H9 (cell line): ENCODE measurements at regions not wholly inside any gene's neighbourhood (a gene's known extent, or its start where the extent isn't known, plus 50 kb on each side); places are given as distances from the start of the nearest gene placed in this dataset.

Experiments used
- DNase-seq: peaks from one replicate; pipeline ENCODE4 v3.0.0-alpha.2; 2017
- H2AFZ ChIP-seq: one replicate; pipeline ENCODE4 v1.6.1; 2013; ENCODE audit warnings: mild to moderate bottlenecking, low read length, control low read depth, moderate library complexity
- H2AK5ac ChIP-seq: 2 replicates; pipeline ENCODE4 v1.6.1; 2013; ENCODE audit warnings: low read length, control low read depth, mixed read lengths; ENCODE audit not compliant: insufficient read length
- H2BK120ac ChIP-seq: one replicate; pipeline ENCODE4 v1.6.1; 2013; ENCODE audit warnings: low read depth, mild to moderate bottlenecking, low read length, control low read depth, inconsistent platforms; ENCODE audit not compliant: poor library complexity, severe bottlenecking
- H2BK12ac ChIP-seq: 2 replicates; pipeline ENCODE4 v1.6.1; 2013; ENCODE audit warnings: low read length, control low read depth, mixed read lengths, low read depth; ENCODE audit not compliant: insufficient read length
- H2BK15ac ChIP-seq: 2 replicates; pipeline ENCODE4 v1.6.1; 2013; ENCODE audit warnings: low read depth, low read length, control low read depth
- H2BK20ac ChIP-seq: one replicate; pipeline ENCODE4 v1.6.1; 2013; ENCODE audit warnings: low read depth, mild to moderate bottlenecking, low read length, control low read depth, inconsistent platforms; ENCODE audit not compliant: poor library complexity, severe bottlenecking
- H2BK5ac ChIP-seq: 2 replicates; pipeline ENCODE4 v1.6.1; 2013; ENCODE audit warnings: low read length, control low read depth, mixed read lengths; ENCODE audit not compliant: insufficient read length
- H3K14ac ChIP-seq: 2 replicates; pipeline ENCODE4 v1.6.1; 2013; ENCODE audit warnings: low read length, control low read depth; ENCODE audit not compliant: insufficient read depth
- H3K18ac ChIP-seq: 2 replicates; pipeline ENCODE4 v1.6.1; 2013; ENCODE audit warnings: low read depth, mild to moderate bottlenecking, mixed read lengths, low read length, control low read depth; ENCODE audit not compliant: insufficient read length
- H3K23ac ChIP-seq: 2 replicates; pipeline ENCODE4 v1.6.1; 2013; ENCODE audit warnings: low read length, control low read depth, mixed read lengths, low read depth; ENCODE audit not compliant: insufficient read length
- H3K23me2 ChIP-seq: 2 replicates; pipeline ENCODE4 v1.6.1; 2013; ENCODE audit warnings: low read depth, mild to moderate bottlenecking, mixed read lengths, low read length, control low read depth; ENCODE audit not compliant: insufficient read length, poor library complexity, severe bottlenecking
- H3K27ac ChIP-seq: 2 replicates; pipeline ENCODE4 v1.5.1; 2013; ENCODE audit warnings: low read length, control low read depth, mixed read lengths, low read depth; ENCODE audit not compliant: insufficient read length
- H3K27me3 ChIP-seq: 2 replicates; pipeline ENCODE4 v1.6.1; 2013; ENCODE audit warnings: low read length, control low read depth, inconsistent platforms; ENCODE audit not compliant: insufficient read depth
- H3K4ac ChIP-seq: 2 replicates; pipeline ENCODE4 v1.6.1; 2013; ENCODE audit warnings: low read depth, mild to moderate bottlenecking, control low read depth, inconsistent platforms, low read length, moderate library complexity
- H3K4me1 ChIP-seq: 2 replicates; pipeline ENCODE4 v1.6.1; 2013; ENCODE audit warnings: low read length, control low read depth, inconsistent platforms; ENCODE audit not compliant: insufficient read depth
- H3K4me2 ChIP-seq: 2 replicates; pipeline ENCODE4 v1.6.1; 2013; ENCODE audit warnings: low read length, control low read depth, mixed read lengths; ENCODE audit not compliant: insufficient read length, insufficient read depth
- H3K56ac ChIP-seq: 2 replicates; pipeline ENCODE4 v1.6.1; 2013; ENCODE audit warnings: low read depth, mild to moderate bottlenecking, mixed read lengths, low read length, control low read depth; ENCODE audit not compliant: insufficient read length
- H3K79me1 ChIP-seq: 2 replicates; pipeline ENCODE4 v1.6.1; 2013; ENCODE audit warnings: low read depth, mild to moderate bottlenecking, moderate library complexity, low read length, control low read depth, inconsistent platforms; ENCODE audit not compliant: insufficient read depth, poor library complexity, severe bottlenecking
- H3K79me2 ChIP-seq: 2 replicates; pipeline ENCODE4 v1.6.1; 2013; ENCODE audit warnings: low read length, control low read depth, inconsistent platforms; ENCODE audit not compliant: insufficient read depth
- H3K9ac ChIP-seq: 2 replicates; pipeline ENCODE4 v1.6.1; 2013; ENCODE audit warnings: low read length, control low read depth, mixed read lengths; ENCODE audit not compliant: insufficient read length; ENCODE audit errors: extremely low read depth
- H3K9me3 ChIP-seq: one replicate; pipeline ENCODE4 v1.6.1; 2013; ENCODE audit warnings: low read depth, low read length, inconsistent platforms; ENCODE audit not compliant: control insufficient read depth
- H3T11ph ChIP-seq: one replicate; pipeline ENCODE4 v1.6.1; 2013; ENCODE audit warnings: mild to moderate bottlenecking, low read length, control low read depth, inconsistent platforms
- H4K20me1 ChIP-seq: one replicate; pipeline ENCODE4 v1.6.1; 2013; ENCODE audit not compliant: control insufficient read depth, insufficient read length, insufficient read depth
- H4K5ac ChIP-seq: 2 replicates; pipeline ENCODE4 v1.6.1; 2013; ENCODE audit warnings: low read depth, mild to moderate bottlenecking, mixed read lengths, low read length, control low read depth; ENCODE audit not compliant: insufficient read length
- H4K8ac ChIP-seq: replicated peaks from 2 replicates; pipeline ENCODE4 v1.6.1; 2013; ENCODE audit warnings: low read length, control low read depth, mixed read lengths, low read depth; ENCODE audit not compliant: insufficient read length
- H4K91ac ChIP-seq: 2 replicates; pipeline ENCODE4 v1.6.1; 2013; ENCODE audit warnings: low read depth, mild to moderate bottlenecking, moderate library complexity, mixed read lengths, low read length, control low read depth; ENCODE audit not compliant: insufficient read length
- H3K27ac Mint-ChIP-seq, 3 experiments: 2 replicates in 2 of 3; 3 replicates in 1 of 3; pipeline ENCODE4 v1.8.0; 2020 to 2021; ENCODE audit warnings: mixed read lengths in 3 of 3, mild to moderate bottlenecking in 1 of 3, moderate library complexity in 1 of 3
- H3K27me3 Mint-ChIP-seq: 2 replicates; pipeline ENCODE4 v1.8.0; 2021; ENCODE audit warnings: low read depth, mild to moderate bottlenecking, moderate library complexity, mixed read lengths
- H3K36me3 Mint-ChIP-seq, 3 experiments: 2 replicates in 2 of 3; 3 replicates in 1 of 3; pipeline ENCODE4 v1.8.0; 2020 to 2021; ENCODE audit warnings: low read depth in 3 of 3, mixed read lengths in 3 of 3; ENCODE audit not compliant: insufficient read depth in 1 of 3
- H3K4me1 Mint-ChIP-seq, 2 experiments: 2 replicates each; pipeline ENCODE4 v1.8.0; 2020; ENCODE audit warnings: mixed read lengths in 2 of 2
- H3K4me3 Mint-ChIP-seq, 2 experiments: 2 replicates in 1 of 2; 3 replicates in 1 of 2; pipeline ENCODE4 v1.8.0; 2020 to 2021; ENCODE audit warnings: mild to moderate bottlenecking in 2 of 2, mixed read lengths in 2 of 2, moderate library complexity in 1 of 2
- H3K9me3 Mint-ChIP-seq, 2 experiments: 2 replicates in 1 of 2; 3 replicates in 1 of 2; pipeline ENCODE4 v1.8.0; 2020; ENCODE audit warnings: mild to moderate bottlenecking in 2 of 2, mixed read lengths in 2 of 2, moderate library complexity in 1 of 2
- CTCF ChIP-seq: fragments of 200-600 bp; sonication (generic); conservative IDR thresholded peaks from 3 replicates; pipeline ENCODE4 v1.8.0; 2021; ENCODE audit warnings: antibody characterized with exemption, mild to moderate bottlenecking
- WGBS: extraction: QIAGEN DNeasy Blood & Tissue Kit; methylation state at CpG from one replicate; pipeline ENCODE4 v1.1.7; 2013; ENCODE audit warnings: missing lambda C conversion rate, low lambda C conversion rate, mixed read lengths; ENCODE audit not compliant: insufficient read length; ENCODE audit errors: extremely low coverage; 5-methylcytosine and 5-hydroxymethylcytosine counted together

DNA sequence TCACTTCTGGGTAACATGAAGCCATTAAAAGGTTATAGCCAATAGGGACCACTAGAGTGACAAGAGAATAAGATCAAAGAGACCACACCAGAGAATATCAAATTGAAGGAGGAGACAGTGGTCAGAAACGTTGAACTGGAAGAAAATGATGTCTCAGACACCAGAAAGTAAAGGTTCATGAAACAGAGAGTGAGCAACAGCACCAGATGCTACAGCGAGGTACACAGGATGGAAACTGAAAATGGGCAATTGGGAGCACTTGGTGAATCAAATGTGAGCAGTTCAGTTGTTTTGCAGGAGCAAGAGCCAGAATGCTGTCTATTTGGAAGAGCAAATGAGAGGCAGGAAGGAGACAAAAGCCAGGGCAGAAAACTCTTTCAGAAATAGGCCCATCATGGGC, 162.6 kb downstream of the SS18 start:
- H3K9me3 ChIP-seq: no peaks in the 10 kb centered on the region
- no peak overlapping the region for H3K4ac ChIP-seq
- no peak overlapping the region for H3K27ac ChIP-seq
- no peak overlapping the region; a peak in 1 of 7 replicates for H3K27ac Mint-ChIP-seq
- H3K4me3 Mint-ChIP-seq: no peak overlapping the region
- H3K9ac ChIP-seq: no peak overlapping the region
- H2BK20ac ChIP-seq: no peak overlapping the region
- WGBS: no CpG with 5 or more reads among the region's 2 CpGs
- no peak overlapping the region for H3K14ac ChIP-seq
- H3K79me2 ChIP-seq: no peaks in the 10 kb centered on the region
- no peak overlapping the region for H2BK12ac ChIP-seq
- no peaks in the 10 kb centered on the region for H3K9me3 Mint-ChIP-seq
- peaks cover 0 to 3% of the 10 kb centered on the region in 2 experiments; a peak in 1 of 4 replicates for H3K4me1 Mint-ChIP-seq
- no peak overlapping the region for H3K4me2 ChIP-seq
- no peak overlapping the region for H4K8ac ChIP-seq
- H3K27me3 Mint-ChIP-seq: no peaks in the 10 kb centered on the region; the same call in 1 of the 2 replicates
- no peak overlapping the region for H3K23ac ChIP-seq
- no peak overlapping the region for H3K56ac ChIP-seq
- H4K20me1 ChIP-seq: no peaks in the 10 kb centered on the region
- H3K18ac ChIP-seq: no peak overlapping the region
- no peak overlapping the region for H4K91ac ChIP-seq
- no peak overlapping the region for H3T11ph ChIP-seq
- no peak for TF ChIP-seq CTCF
- no peaks in the 10 kb centered on the region for H3K23me2 ChIP-seq
- H2BK120ac ChIP-seq: no peak overlapping the region
- H2AK5ac ChIP-seq: no peak overlapping the region
- H2BK5ac ChIP-seq: no peak overlapping the region
- H2AFZ ChIP-seq: no peak overlapping the region
- H3K27me3 ChIP-seq: no peaks in the 10 kb centered on the region
- no peak overlapping the region for H2BK15ac ChIP-seq
- H3K4me1 ChIP-seq: no peaks in the 10 kb centered on the region
- H4K5ac ChIP-seq: no peak overlapping the region
- no peak for DNase-seq
- H3K79me1 ChIP-seq: no peaks in the 10 kb centered on the region
- no peaks in the 10 kb centered on the region for H3K36me3 Mint-ChIP-seq
